IMR-90 (cell line): ENCODE measurements at regions not wholly inside any gene's neighbourhood (a gene's known extent, or its start where the extent isn't known, plus 50 kb on each side); places are given as distances from the start of the nearest gene placed in this dataset.
A peak's percentile ranks its signal among the peaks of the same experiment; 100 is the strongest.

ENCODE experiments used
- ATAC-seq: fragments of 200-7000 bp; cut with Tn5 transposase; 2 replicates; pipeline ENCODE4 v1.9.1; 2020; ENCODE audit warnings: low read depth, mild to moderate bottlenecking, moderate library complexity
- BruUV-seq: library from RNA; stranded (reverse); fragments of 400-500 nt; replicated peaks from 2 replicates; lab custom pipeline; 2021; lab: Mats Ljungman, UMichigan
- CTCF ChIA-PET: fragments of 300-600 bp; formaldehyde crosslinking; extraction: SDS; loops from one replicate; lab custom pipeline; 2021; ENCODE audit warnings: antibody characterized with exemption; lab: Yijun Ruan, JAX
- POLR2A ChIA-PET: fragments of 300-600 bp; sonication (Branson Sonifier 250); formaldehyde crosslinking; loops from one replicate; lab custom pipeline; 2022; ENCODE audit warnings: antibody characterized with exemption; ENCODE audit not compliant: unreplicated experiment; lab: Charles Lee
- DNase-seq: peaks from one replicate; pipeline ENCODE4 v3.0.0; 2013
- H2AFZ ChIP-seq: replicated peaks from 2 replicates; pipeline ENCODE3; 2013; ENCODE audit warnings: low read length, mild to moderate bottlenecking; ENCODE audit not compliant: poor library complexity
- H2AK5ac ChIP-seq: 2 replicates; pipeline ENCODE4 v1.6.1; 2013; ENCODE audit warnings: low read depth, low read length, inconsistent platforms
- H2AK9ac ChIP-seq: replicated peaks from 2 replicates; pipeline ENCODE3; 2013; ENCODE audit warnings: mild to moderate bottlenecking, low read depth, low read length, moderate library complexity; ENCODE audit not compliant: poor library complexity
- H2BK120ac ChIP-seq: 2 replicates; pipeline ENCODE4 v1.6.1; 2013; ENCODE audit warnings: low read depth, low read length, inconsistent platforms
- H2BK15ac ChIP-seq: 3 replicates; pipeline ENCODE4 v1.6.1; 2013; ENCODE audit warnings: low read depth, low read length, inconsistent platforms
- H2BK20ac ChIP-seq: 2 replicates; pipeline ENCODE4 v1.6.1; 2013; ENCODE audit warnings: low read depth, mild to moderate bottlenecking, inconsistent platforms, low read length, moderate library complexity
- H2BK5ac ChIP-seq: 2 replicates; pipeline ENCODE4 v1.6.1; 2013; ENCODE audit warnings: mild to moderate bottlenecking, low read depth, low read length, inconsistent platforms; ENCODE audit not compliant: poor library complexity, severe bottlenecking
- H3K14ac ChIP-seq: replicated peaks from 2 replicates; pipeline ENCODE4 v1.6.1; 2013; ENCODE audit warnings: low read depth, low read length, inconsistent platforms
- H3K18ac ChIP-seq: 2 replicates; pipeline ENCODE4 v1.6.1; 2013; ENCODE audit warnings: low read depth, low read length, control low read depth
- H3K23ac ChIP-seq: 2 replicates; pipeline ENCODE4 v1.6.1; 2013; ENCODE audit warnings: low read depth, low read length, inconsistent platforms
- H3K27ac ChIP-seq: 2 replicates; pipeline ENCODE4 v1.5.1; 2013; ENCODE audit warnings: mild to moderate bottlenecking, control low read depth, low read length; ENCODE audit not compliant: insufficient read depth
- H3K27me3 ChIP-seq: 2 replicates; pipeline ENCODE4 v1.6.1; 2013; ENCODE audit warnings: low read length; ENCODE audit not compliant: control insufficient read depth, insufficient read depth
- H3K36me3 ChIP-seq: 2 replicates; pipeline ENCODE4 v1.6.1; 2013; ENCODE audit warnings: low read length, mixed read lengths; ENCODE audit not compliant: control insufficient read depth, insufficient read depth
- H3K4ac ChIP-seq: 2 replicates; pipeline ENCODE4 v1.6.1; 2013; ENCODE audit warnings: low read depth, low read length, inconsistent platforms
- H3K4me1 ChIP-seq: 2 replicates; pipeline ENCODE4 v1.6.1; 2013; ENCODE audit warnings: low read length, mixed read lengths; ENCODE audit not compliant: control insufficient read depth, insufficient read depth
- H3K4me2 ChIP-seq: 2 replicates; pipeline ENCODE4 v1.6.1; 2013; ENCODE audit warnings: low read depth, mild to moderate bottlenecking, control low read depth, low read length, moderate library complexity
- H3K4me3 ChIP-seq: 2 replicates; pipeline ENCODE4 v1.5.1; 2013; ENCODE audit warnings: low read depth, mild to moderate bottlenecking, control low read depth, low read length, moderate library complexity; ENCODE audit not compliant: insufficient read depth
- H3K56ac ChIP-seq: 2 replicates; pipeline ENCODE4 v1.6.1; 2013; ENCODE audit warnings: low read length, inconsistent platforms; ENCODE audit not compliant: insufficient read depth; ENCODE audit errors: extremely low read depth
- H3K79me1 ChIP-seq, 2 experiments: 2 replicates each; pipeline ENCODE4 v1.6.1; 2013; ENCODE audit warnings: low read length in 2 of 2, inconsistent platforms in 1 of 2, low read depth in 1 of 2
- H3K9ac ChIP-seq: 2 replicates; pipeline ENCODE4 v1.6.1; 2013; ENCODE audit warnings: low read depth, low read length, control low read depth
- H3K9me1 ChIP-seq: 2 replicates; pipeline ENCODE4 v1.6.1; 2013; ENCODE audit warnings: low read length, inconsistent platforms; ENCODE audit not compliant: insufficient read depth
- H3K9me3 ChIP-seq: 2 replicates; pipeline ENCODE4 v1.6.1; 2013; ENCODE audit warnings: low read length; ENCODE audit not compliant: control insufficient read depth, insufficient read depth
- H4K20me1 ChIP-seq: 2 replicates; pipeline ENCODE4 v1.6.1; 2013; ENCODE audit warnings: low read length, inconsistent platforms; ENCODE audit not compliant: insufficient read depth
- H4K5ac ChIP-seq: 2 replicates; pipeline ENCODE4 v1.6.1; 2013; ENCODE audit warnings: mild to moderate bottlenecking, low read depth, low read length, control low read depth
- H4K8ac ChIP-seq, 2 experiments: 2 replicates each; pipeline ENCODE4 v1.6.1; 2013; ENCODE audit warnings: low read depth in 2 of 2, low read length in 2 of 2, control low read depth in 1 of 2, inconsistent platforms in 1 of 2
- H4K91ac ChIP-seq: 2 replicates; pipeline ENCODE4 v1.6.1; 2013; ENCODE audit warnings: low read depth, low read length, inconsistent platforms; ENCODE audit not compliant: insufficient read depth
- CEBPB ChIP-seq: IDR thresholded peaks from 2 replicates; pipeline ENCODE4 v1.6.1; 2012; ENCODE audit warnings: low read depth, low read length, improper control_type of control experiment
- CHD1 ChIP-seq: IDR thresholded peaks from 2 replicates; pipeline ENCODE4 v1.6.1; 2012; ENCODE audit warnings: low read depth, low read length, improper control_type of control experiment
- FOS ChIP-seq: fragments of 150-350 bp; IDR thresholded peaks from 2 replicates; pipeline ENCODE4 v1.6.1; 2016; ENCODE audit warnings: low read depth, low read length
- POLR2A ChIP-seq: IDR thresholded peaks from 2 replicates; pipeline ENCODE4 v1.6.1; 2012; ENCODE audit warnings: mild to moderate bottlenecking, low read depth, low read length
- RAD21 ChIP-seq: IDR thresholded peaks from 2 replicates; pipeline ENCODE4 v1.6.1; 2012; ENCODE audit warnings: low read length, improper control_type of control experiment
- RFX5 ChIP-seq: IDR thresholded peaks from 2 replicates; pipeline ENCODE4 v1.8.0; 2012; ENCODE audit warnings: low read depth, mild to moderate bottlenecking, low read length, moderate library complexity
- WGBS, 2 experiments: methylation state at CpG; one replicate each; pipeline versions ENCODE4 v1.1.5 to v1.1.7; 2013; ENCODE audit warnings: missing lambda C conversion rate in 2 of 2; ENCODE audit not compliant: insufficient read length in 1 of 2; ENCODE audit errors: extremely low coverage in 2 of 2; 5-methylcytosine and 5-hydroxymethylcytosine counted together
- dilution Hi-C: fragments of 300-500 bp; cut with HindIII; formaldehyde crosslinking; loops from one replicate; pipeline ENCODE4 v1.14.3; 2018; ENCODE audit warnings: low sequenced_read_pairs; ENCODE audit not compliant: unreplicated experiment
- in situ Hi-C: fragments of 300-500 bp; cut with MboI; formaldehyde crosslinking; loops from 3 replicates; pipeline ENCODE4 v1.14.3; 2019; ENCODE audit warnings: low sequenced_read_pairs, inconsistent platforms, mixed read lengths
- intact Hi-C: fragments of 100-400 bp; cut with micrococcal nuclease; formaldehyde crosslinking; loops from 2 replicates; pipeline ENCODE4 v1.10.0; 2022
- TF ChIP-seq, protein P1 (sequence below): conservative IDR thresholded peaks from 2 replicates; pipeline ENCODE4 v1.5.1; 2012; ENCODE audit warnings: mild to moderate bottlenecking, low read depth, low read length, improper control_type of control experiment
- TF ChIP-seq, protein P2 (sequence below): fragments of 150-350 bp; IDR thresholded peaks from 2 replicates; pipeline ENCODE4 v1.6.1; 2017; ENCODE audit warnings: mild to moderate bottlenecking, antibody characterized with exemption, low read length, low read depth

DNA sequence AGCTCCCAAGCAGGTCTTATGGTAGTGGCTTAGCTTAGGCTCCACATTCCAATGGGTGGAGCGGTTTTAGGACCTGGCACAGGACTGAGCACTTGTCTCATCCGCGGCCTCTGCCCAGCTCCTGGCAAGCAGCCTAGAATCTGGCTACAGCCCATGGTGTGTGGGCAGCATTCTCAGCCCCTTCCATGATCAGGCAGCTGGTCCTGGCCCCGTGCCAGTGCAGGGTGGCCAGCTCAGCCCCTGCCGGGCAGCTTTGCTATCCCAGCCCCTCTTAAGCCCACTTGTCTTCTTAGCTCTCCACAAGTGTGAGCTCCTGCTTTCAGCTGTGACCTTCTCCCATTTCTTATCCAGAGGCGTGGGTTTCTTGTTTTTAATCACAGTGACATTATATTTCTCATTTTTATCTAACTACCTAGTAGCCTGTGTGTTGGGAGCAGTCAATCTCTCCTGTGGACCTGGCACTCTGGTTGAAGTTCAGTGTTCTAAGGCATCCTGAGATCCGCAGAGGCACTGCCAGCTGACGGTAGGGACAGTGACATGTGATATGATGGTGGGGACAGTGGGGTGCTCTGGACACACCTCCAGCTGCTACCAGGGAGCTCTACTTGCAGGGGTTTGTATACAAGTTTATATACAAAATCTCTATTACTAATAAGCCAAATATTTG is 84.5 kb upstream of the PRNP start:
- peak overlapping the region; percentile 20; the same call in 1 of the 2 replicates for H2BK120ac ChIP-seq
- H2BK20ac ChIP-seq = peak overlapping the region; percentile 18; the same call in 1 of the 2 replicates
- no peak for DNase-seq
- H3K4ac ChIP-seq = peak overlapping the region; percentile 47; the same call in 1 of the 2 replicates
- no TSS peak for BruUV-seq
- peak; percentile 54; the same call in 1 of the 2 replicates for ATAC-seq
- H3K18ac ChIP-seq = no peak overlapping the region
- H4K91ac ChIP-seq = no peak overlapping the region
- H3K27me3 ChIP-seq = no peaks in the 10 kb centered on the region
- H3K23ac ChIP-seq = no peak overlapping the region
- no peak overlapping the region for H2AFZ ChIP-seq
- no peak overlapping the region for H3K4me2 ChIP-seq
- dilution Hi-C loops = no loop called here
- H3K4me3 ChIP-seq = no peak overlapping the region
- no peaks in the 10 kb centered on the region for H3K36me3 ChIP-seq
- H3K4me1 ChIP-seq = peaks cover 19% of the 10 kb centered on the region
- WGBS, 2 experiments = 50% methylated on average over 1 of the region's 8 CpGs; no CpG with 5 or more reads in 1 of the 2 experiments
- no peak overlapping the region for H2AK5ac ChIP-seq
- H4K20me1 ChIP-seq = no peaks in the 10 kb centered on the region
- no peak overlapping the region for H4K5ac ChIP-seq
- H3K9me3 ChIP-seq = no peaks in the 10 kb centered on the region
- no peak overlapping the region for H2BK15ac ChIP-seq
- POLR2A ChIA-PET = no interaction called here
- H4K8ac ChIP-seq = no peak overlapping the region
- no peak overlapping the region for H3K27ac ChIP-seq
- H3K9ac ChIP-seq = no peak overlapping the region
- H2BK5ac ChIP-seq = no peak overlapping the region
- no peak overlapping the region for H2AK9ac ChIP-seq
- H3K79me1 ChIP-seq = no peaks in the 10 kb centered on the region
- H3K56ac ChIP-seq = no peak overlapping the region
- no peak overlapping the region; the same call in 1 of the 2 replicates for H3K14ac ChIP-seq
- in situ Hi-C loops = loop anchor here (25.0 kb wide), 1 partner anchor 361 kb away; no protein-coding TSS in a partner anchor
- peaks cover 18% of the 10 kb centered on the region for H3K9me1 ChIP-seq
- CTCF ChIA-PET = interaction anchor here (0.6 to 1.1 kb wide), 4 partner anchors 10 to 379 kb away, joined by 3 to 6 read pairs (median 4); no protein-coding TSS in a partner anchor
- TF ChIP-seq CEBPB (no peak), RFX5 (no peak), RAD21 (no peak), POLR2A (no peak), FOS (no peak), CHD1 (no peak)
- TF ChIP-seq, protein P1, sequence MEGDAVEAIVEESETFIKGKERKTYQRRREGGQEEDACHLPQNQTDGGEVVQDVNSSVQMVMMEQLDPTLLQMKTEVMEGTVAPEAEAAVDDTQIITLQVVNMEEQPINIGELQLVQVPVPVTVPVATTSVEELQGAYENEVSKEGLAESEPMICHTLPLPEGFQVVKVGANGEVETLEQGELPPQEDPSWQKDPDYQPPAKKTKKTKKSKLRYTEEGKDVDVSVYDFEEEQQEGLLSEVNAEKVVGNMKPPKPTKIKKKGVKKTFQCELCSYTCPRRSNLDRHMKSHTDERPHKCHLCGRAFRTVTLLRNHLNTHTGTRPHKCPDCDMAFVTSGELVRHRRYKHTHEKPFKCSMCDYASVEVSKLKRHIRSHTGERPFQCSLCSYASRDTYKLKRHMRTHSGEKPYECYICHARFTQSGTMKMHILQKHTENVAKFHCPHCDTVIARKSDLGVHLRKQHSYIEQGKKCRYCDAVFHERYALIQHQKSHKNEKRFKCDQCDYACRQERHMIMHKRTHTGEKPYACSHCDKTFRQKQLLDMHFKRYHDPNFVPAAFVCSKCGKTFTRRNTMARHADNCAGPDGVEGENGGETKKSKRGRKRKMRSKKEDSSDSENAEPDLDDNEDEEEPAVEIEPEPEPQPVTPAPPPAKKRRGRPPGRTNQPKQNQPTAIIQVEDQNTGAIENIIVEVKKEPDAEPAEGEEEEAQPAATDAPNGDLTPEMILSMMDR = no peak
- TF ChIP-seq, protein P2, sequence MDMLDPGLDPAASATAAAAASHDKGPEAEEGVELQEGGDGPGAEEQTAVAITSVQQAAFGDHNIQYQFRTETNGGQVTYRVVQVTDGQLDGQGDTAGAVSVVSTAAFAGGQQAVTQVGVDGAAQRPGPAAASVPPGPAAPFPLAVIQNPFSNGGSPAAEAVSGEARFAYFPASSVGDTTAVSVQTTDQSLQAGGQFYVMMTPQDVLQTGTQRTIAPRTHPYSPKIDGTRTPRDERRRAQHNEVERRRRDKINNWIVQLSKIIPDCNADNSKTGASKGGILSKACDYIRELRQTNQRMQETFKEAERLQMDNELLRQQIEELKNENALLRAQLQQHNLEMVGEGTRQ = no peak
- intact Hi-C loops = no loop called here
